OCI-LY7 (cell line): ENCODE measurements at regions not wholly inside any gene's neighbourhood (a gene's known extent, or its start where the extent isn't known, plus 50 kb on each side); places are given as distances from the start of the nearest gene placed in this dataset.

Source experiments
- CTCF ChIP-seq: fragments of 200-600 bp; sonication (generic); conservative IDR thresholded peaks from 2 replicates; pipeline ENCODE4 v1.5.1; 2014; ENCODE audit warnings: mild to moderate bottlenecking, antibody characterized with exemption, low read length, moderate library complexity, mixed read lengths
- EZH2phosphoT487 ChIP-seq: fragments of 200-600 bp; sonication (generic); IDR thresholded peaks from 2 replicates; pipeline ENCODE4 v1.6.1; 2018; ENCODE audit warnings: low read depth, borderline replicate concordance, mild to moderate bottlenecking, mixed run types, antibody characterized with exemption, low read length, moderate library complexity, mixed read lengths

GRCh38 chr1:186739515-186739914 is 59.3 kb upstream of the PTGS2 start:
- TF ChIP-seq EZH2phosphoT487 (no peak), CTCF (no peak)
